ENCODE measurements at regions not wholly inside any gene's neighbourhood (a gene's known extent, or its start where the extent isn't known, plus 50 kb on each side); places are given as distances from the start of the nearest gene placed in this dataset.
A peak's percentile ranks its signal among the peaks of the same experiment; 100 is the strongest.

DNA sequence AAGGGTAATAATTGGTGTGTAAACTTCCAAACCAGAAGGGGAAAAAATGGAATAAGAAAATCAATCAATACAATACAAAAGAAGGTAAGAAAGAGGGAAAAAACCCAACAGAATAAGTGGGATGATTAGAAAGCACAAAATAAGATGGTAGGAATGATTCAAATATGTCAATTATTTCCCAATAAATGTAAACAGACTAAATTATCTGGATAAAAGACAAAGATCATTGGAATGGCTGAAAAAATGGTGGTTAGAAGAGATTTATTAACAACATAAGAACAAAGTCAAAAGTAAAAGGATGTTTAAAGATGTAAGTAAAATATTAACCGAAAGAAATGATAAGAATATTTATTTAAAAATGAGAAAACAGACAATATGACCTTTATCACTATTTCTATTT is 103.5 kb upstream of the YWHAQ start:
- Histone ChIP-seq H3K9ac (ENCODE audit: insufficient read depth, low read length, poor library complexity, severe bottlenecking) (no peak overlapping the region), H3K27ac (ENCODE audit: low read depth in 1 of 2, low read length in 2 of 2) (no peak overlapping the region), H3K36me3 (replicated peaks in 1 of 2; ENCODE audit: control insufficient read depth in 1 of 2, insufficient read depth in 2 of 2, low read length in 2 of 2) (no peaks in the 10 kb centered on the region), H3K79me2 (ENCODE audit: insufficient read depth, low read length) (no peaks in the 10 kb centered on the region), H3K4me3 (replicated peaks in 1 of 3; ENCODE audit: low read depth in 2 of 3, low read length in 3 of 3) (no peak overlapping the region), H2AFZ (ENCODE audit: insufficient read depth, low read depth, low read length, poor library complexity, severe bottlenecking) (no peak overlapping the region), H3K4me1 (ENCODE audit: control insufficient read depth in 1 of 2, insufficient read depth in 2 of 2, low read length in 2 of 2) (peaks cover 6 to 7% of the 10 kb centered on the region in 2 donors), H3K27me3 (ENCODE audit: control insufficient read depth in 2 of 2, insufficient read depth in 2 of 2, low read length in 2 of 2) (no peaks in the 10 kb centered on the region), H3K9me3 (replicated peaks in 1 of 2; ENCODE audit: control insufficient read depth in 1 of 2, insufficient read depth in 1 of 2, low read length in 2 of 2) (peaks cover 5 to 10% of the 10 kb centered on the region in 2 donors), H3K4me2 (replicated peaks; ENCODE audit: extremely low read depth, low read length, poor library complexity, severe bottlenecking) (no peak overlapping the region), H4K20me1 (ENCODE audit: insufficient read depth, low read length) (no peaks in the 10 kb centered on the region)
- WGBS (ENCODE audit: insufficient coverage), result no CpG with 5 or more reads among the region's 1 CpG
- TF ChIP-seq, protein P1, sequence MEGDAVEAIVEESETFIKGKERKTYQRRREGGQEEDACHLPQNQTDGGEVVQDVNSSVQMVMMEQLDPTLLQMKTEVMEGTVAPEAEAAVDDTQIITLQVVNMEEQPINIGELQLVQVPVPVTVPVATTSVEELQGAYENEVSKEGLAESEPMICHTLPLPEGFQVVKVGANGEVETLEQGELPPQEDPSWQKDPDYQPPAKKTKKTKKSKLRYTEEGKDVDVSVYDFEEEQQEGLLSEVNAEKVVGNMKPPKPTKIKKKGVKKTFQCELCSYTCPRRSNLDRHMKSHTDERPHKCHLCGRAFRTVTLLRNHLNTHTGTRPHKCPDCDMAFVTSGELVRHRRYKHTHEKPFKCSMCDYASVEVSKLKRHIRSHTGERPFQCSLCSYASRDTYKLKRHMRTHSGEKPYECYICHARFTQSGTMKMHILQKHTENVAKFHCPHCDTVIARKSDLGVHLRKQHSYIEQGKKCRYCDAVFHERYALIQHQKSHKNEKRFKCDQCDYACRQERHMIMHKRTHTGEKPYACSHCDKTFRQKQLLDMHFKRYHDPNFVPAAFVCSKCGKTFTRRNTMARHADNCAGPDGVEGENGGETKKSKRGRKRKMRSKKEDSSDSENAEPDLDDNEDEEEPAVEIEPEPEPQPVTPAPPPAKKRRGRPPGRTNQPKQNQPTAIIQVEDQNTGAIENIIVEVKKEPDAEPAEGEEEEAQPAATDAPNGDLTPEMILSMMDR (IDR thresholded peaks at IDR 0.05), result no peak
- no peak for DNase-seq
- peaks cover 12 to 19% (median 16%) of the 10 kb centered on the region in 7 donors for H3K9me3 Mint-ChIP-seq
- no peaks in the 10 kb centered on the region for H3K36me3 Mint-ChIP-seq
- H3K4me3 Mint-ChIP-seq, result no peak overlapping the region
- intact Hi-C loops (cut with micrococcal nuclease), result no loop called here
- H3K27me3 Mint-ChIP-seq (ENCODE audit: low read depth in 3 of 3), result peaks cover 1 to 9% (median 6%) of the 10 kb centered on the region in 3 donors
- H3K27ac Mint-ChIP-seq, result no peak overlapping the region
- peaks cover 19% of the 10 kb centered on the region for H3K4me1 Mint-ChIP-seq

DNA sequence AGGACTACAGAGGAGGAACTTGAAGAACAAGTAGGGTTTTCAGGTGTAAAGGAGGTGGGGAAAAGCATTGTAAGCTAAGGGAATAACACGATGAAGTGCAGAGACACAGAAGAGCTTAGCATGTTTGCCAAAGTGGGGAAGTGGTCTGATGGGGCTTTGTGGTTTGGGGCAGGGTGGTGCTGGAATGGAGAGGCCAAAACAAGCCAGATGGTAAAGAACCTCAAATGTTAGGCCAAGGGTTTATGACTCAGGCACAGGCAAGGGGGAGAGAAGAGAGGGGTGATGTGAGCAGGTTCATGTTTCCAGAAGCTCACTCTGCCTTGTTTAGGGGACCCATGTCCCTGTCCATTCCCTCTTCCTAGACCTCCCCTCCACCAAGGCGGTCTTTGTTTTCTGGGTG is 104.5 kb upstream of the YWHAQ start:
- no peaks in the 10 kb centered on the region for H3K79me2 ChIP-seq (ENCODE audit: insufficient read depth, low read length)
- H3K4me3 ChIP-seq (replicated peaks in 1 of 3; ENCODE audit: low read depth in 2 of 3, low read length in 3 of 3), result no peak overlapping the region
- no peaks in the 10 kb centered on the region for H3K36me3 ChIP-seq (replicated peaks in 1 of 2; ENCODE audit: control insufficient read depth in 1 of 2, insufficient read depth in 2 of 2, low read length in 2 of 2)
- no peak for DNase-seq
- H3K9me3 ChIP-seq (replicated peaks in 1 of 2; ENCODE audit: control insufficient read depth in 1 of 2, insufficient read depth in 1 of 2, low read length in 2 of 2), result peaks cover 5 to 10% of the 10 kb centered on the region in 2 donors
- Mint-ChIP-seq H3K36me3 (no peaks in the 10 kb centered on the region), H3K27ac (peak overlapping the region in 4 of 7 donors; percentile 1 to 22 (median 4)), H3K4me3 (no peak overlapping the region), H3K9me3 (peaks cover 12 to 19% (median 16%) of the 10 kb centered on the region in 7 donors), H3K27me3 (ENCODE audit: low read depth in 3 of 3) (peaks cover 1 to 12% (median 7%) of the 10 kb centered on the region in 3 donors), H3K4me1 (peaks cover 25% of the 10 kb centered on the region)
- 92% methylated on average over 1 of the region's 2 CpGs for WGBS (ENCODE audit: insufficient coverage)
- intact Hi-C loops (cut with micrococcal nuclease), result loop anchor here in 1 of 2 donors (5.0 kb wide), 1 partner anchor 62 kb away; no protein-coding TSS in a partner anchor
- TF ChIP-seq, protein P1 (IDR thresholded peaks at IDR 0.05), result no peak
- H3K4me1 ChIP-seq (ENCODE audit: control insufficient read depth in 1 of 2, insufficient read depth in 2 of 2, low read length in 2 of 2), result peaks cover 12% of the 10 kb centered on the region in 2 donors
- no peak overlapping the region for H3K4me2 ChIP-seq (replicated peaks; ENCODE audit: extremely low read depth, low read length, poor library complexity, severe bottlenecking)
- no peaks in the 10 kb centered on the region for H4K20me1 ChIP-seq (ENCODE audit: insufficient read depth, low read length)
- no peak overlapping the region for H3K27ac ChIP-seq (ENCODE audit: low read depth in 1 of 2, low read length in 2 of 2)
- no peaks in the 10 kb centered on the region for H3K27me3 ChIP-seq (ENCODE audit: control insufficient read depth in 2 of 2, insufficient read depth in 2 of 2, low read length in 2 of 2)
- H3K9ac ChIP-seq (ENCODE audit: insufficient read depth, low read length, poor library complexity, severe bottlenecking), result no peak overlapping the region
- no peak overlapping the region for H2AFZ ChIP-seq (ENCODE audit: insufficient read depth, low read depth, low read length, poor library complexity, severe bottlenecking)
